HFF-Myc (cell line): ENCODE measurements at regions not wholly inside any gene's neighbourhood (a gene's known extent, or its start where the extent isn't known, plus 50 kb on each side); places are given as distances from the start of the nearest gene placed in this dataset.

ENCODE experiments used
- DNase-seq: peaks from one replicate; pipeline ENCODE4 v3.0.0-alpha.2; 2011; ENCODE audit warnings: low read depth; ENCODE audit errors: extremely low read depth
- H3K4me3 ChIP-seq: replicated peaks from 2 replicates; pipeline ENCODE4 v1.5.1; 2011; ENCODE audit warnings: low read depth, mild to moderate bottlenecking, control low read depth, low read length
- CTCF ChIP-seq: IDR thresholded peaks from 2 replicates; pipeline ENCODE4 v1.5.1; 2012; ENCODE audit warnings: mild to moderate bottlenecking, low read depth, low read length, control low read depth; ENCODE audit errors: missing control alignments

- no peak for TF ChIP-seq CTCF
Measured at GRCh38 chr2:228866781-228867180, 404.3 kb downstream of the PID1 start.

GRCh38 chr2:228866044-228866443 lies 405.0 kb downstream of the PID1 start:
- no peak overlapping the region for H3K4me3 ChIP-seq
- no peak for TF ChIP-seq CTCF
- no peak for DNase-seq

More at GRCh38 chr2:228866781-228867180, 404.3 kb downstream of the PID1 start:
- no peak overlapping the region for H3K4me3 ChIP-seq
- no peak for DNase-seq

- H3K4me3 ChIP-seq, result no peak overlapping the region
- DNase-seq, result no peak
- no peak for TF ChIP-seq CTCF
Measured at GRCh38 chr2:228864131-228864530, 407.0 kb downstream of the PID1 start.

GRCh38 chr2:228860601-228861285 lies 410.3 kb downstream of the PID1 start:
- DNase-seq, result no peak
- no peak for TF ChIP-seq CTCF
- no peak overlapping the region for H3K4me3 ChIP-seq

DNA sequence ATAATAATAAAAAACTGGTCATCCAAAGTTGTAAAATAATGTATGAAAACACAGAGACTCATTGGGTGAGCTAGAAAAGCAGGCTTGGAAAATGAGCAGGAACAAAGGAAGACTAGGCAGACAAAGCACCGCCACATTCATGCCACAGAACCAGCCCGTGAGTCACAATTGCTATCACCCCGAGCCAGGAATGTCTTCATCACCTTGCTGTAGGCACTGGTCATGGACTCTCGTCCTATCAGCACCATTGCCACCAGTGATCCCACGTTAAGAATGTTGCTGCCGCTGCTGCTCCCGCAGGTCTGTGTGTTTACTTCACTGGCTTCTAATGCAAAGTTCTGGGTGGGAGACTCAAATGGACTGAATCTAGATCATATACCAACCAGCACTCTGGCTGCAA lies 417.9 kb downstream of the PID1 start:
- no peak overlapping the region for H3K4me3 ChIP-seq
- DNase-seq, result no peak
- no peak for TF ChIP-seq CTCF

GRCh38 chr2:228848638-228849037 lies 422.4 kb downstream of the PID1 start:
- no peak overlapping the region for H3K4me3 ChIP-seq
- no peak for DNase-seq
- no peak for TF ChIP-seq CTCF

GRCh38 chr2:228847684-228848083 lies 423.4 kb downstream of the PID1 start:
- DNase-seq, result no peak
- TF ChIP-seq CTCF, result no peak
- H3K4me3 ChIP-seq, result no peak overlapping the region
